ENCODE measurements at regions not wholly inside any gene's neighbourhood (a gene's known extent, or its start where the extent isn't known, plus 50 kb on each side); places are given as distances from the start of the nearest gene placed in this dataset.
"Not testable (repeated sequence)": the region's sequence is repeated elsewhere in the genome, so short reads cannot be mapped to it uniquely, and the experiment has no call there.

- no peak for DNase-seq
Measured at GRCh38 chr9:17846948-17847655, 268.2 kb downstream of the SH3GL2 start.

GRCh38 chr9:17847908-17848307, 269.0 kb downstream of the SH3GL2 start:
- DNase-seq: no peak

DNA sequence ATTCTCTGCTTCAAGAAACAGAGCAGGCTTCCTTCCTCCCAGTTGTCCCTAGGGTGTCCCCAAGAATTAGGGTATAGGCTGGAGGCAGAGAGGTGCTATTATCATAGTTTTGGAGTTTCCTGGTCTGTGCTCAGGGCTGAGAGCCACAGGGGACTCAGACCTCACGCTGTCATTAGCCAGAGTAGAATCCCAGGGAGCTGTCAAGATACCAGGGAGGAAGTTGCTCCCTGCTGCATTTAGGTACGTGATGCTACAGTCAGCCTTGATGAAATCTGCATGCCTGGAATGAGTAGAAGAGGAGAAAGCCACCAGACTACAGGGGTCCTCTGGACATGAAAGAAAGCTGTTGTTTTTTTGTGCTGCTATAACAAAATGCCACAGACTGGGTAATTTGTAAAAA, 273.2 kb downstream of the SH3GL2 start:
- DNase-seq: no peak

- DNase-seq: no peak
Measured at GRCh38 chr9:17854487-17854886, 275.6 kb downstream of the SH3GL2 start.

DNA sequence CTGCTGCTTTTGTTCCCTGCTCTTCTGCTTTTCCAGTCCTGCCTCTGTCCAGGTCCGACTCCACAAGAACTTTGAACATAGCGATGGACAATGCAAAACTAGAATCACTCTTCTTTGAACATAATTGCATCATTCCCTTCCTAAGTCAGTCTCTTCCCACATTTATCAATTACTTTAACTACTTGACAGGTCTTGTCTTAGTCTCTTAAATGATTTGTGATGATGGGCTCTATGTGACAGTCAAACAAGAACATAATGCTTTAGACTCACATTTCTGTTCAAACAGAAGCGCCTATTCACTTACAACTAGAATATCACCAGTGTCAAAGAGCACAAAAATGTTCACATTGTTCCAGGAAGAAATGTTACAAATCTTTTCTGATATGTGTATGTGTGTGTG, 278.1 kb downstream of the SH3GL2 start:
- DNase-seq: no peak

GRCh38 chr9:17859228-17859627, 280.4 kb downstream of the SH3GL2 start:
- DNase-seq: no peak

DNA sequence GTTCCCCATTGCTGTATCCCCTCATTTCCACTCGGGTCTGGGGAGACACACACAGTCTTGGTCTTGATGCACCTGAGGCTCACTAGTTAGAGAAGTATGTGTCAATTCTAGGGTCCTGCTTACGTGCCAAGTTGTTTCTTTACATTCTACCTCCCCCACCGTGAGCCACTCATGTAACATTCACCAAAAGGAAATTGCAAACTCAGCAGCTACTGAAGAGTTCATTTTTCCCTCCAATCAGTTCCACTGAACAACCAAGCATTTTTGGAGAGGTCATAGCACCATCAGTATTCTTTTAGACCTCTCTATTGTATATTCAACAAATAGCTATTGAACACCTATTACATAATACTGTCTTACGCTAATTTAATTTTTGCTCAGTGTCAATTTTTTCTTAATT, 281.1 kb downstream of the SH3GL2 start:
- no peak for DNase-seq

DNA sequence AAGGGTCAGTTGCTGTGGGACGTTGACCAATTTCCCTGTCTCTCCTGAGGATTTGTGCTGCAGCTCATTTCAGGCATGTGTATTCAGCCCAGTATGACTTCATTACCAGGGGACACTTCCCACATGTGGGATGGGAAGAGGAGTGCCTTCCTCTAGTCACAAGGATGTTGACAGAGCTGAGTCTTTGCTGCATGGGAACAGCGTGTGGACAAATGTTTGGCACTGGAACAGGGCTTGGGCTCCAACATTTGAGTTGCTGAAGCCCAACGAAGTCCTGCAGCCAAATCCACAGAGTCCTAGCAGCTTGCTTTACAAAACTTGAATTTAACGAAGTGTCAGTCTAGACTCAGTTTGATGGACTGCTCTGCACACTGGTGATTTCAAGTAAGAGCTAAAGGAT, 283.2 kb downstream of the SH3GL2 start:
- no peak for DNase-seq

GRCh38 chr9:17862629-17863028, 283.8 kb downstream of the SH3GL2 start:
- DNase-seq: no peak

GRCh38 chr9:17863213-17863883, 284.5 kb downstream of the SH3GL2 start:
- DNase-seq: no peak

- DNase-seq: no peak
Measured at GRCh38 chr9:17863924-17864323, 285.1 kb downstream of the SH3GL2 start.

GRCh38 chr9:17864951-17865350, 286.1 kb downstream of the SH3GL2 start:
- DNase-seq: no peak

GRCh38 chr9:17865881-17866280, 287.0 kb downstream of the SH3GL2 start:
- DNase-seq: no peak

DNA sequence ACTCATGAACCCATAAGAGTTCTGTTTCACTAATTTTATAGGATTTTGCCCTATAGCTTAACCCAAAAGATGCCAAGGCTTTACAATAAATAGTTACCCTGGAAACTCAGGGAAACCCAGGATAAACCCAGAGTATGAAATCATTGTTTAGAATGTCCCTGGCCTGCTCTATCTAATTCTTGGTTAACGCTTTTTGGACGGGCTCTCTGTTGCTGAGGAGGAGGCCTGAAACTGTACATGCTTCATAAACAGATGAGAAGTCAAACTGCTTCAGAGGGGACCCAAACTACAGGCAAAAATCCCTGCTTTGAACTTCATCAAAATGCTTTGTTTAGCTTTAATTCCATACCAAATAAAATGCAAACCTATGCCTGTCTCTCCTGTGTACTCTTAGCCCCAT, 291.9 kb downstream of the SH3GL2 start:
- DNase-seq: no peak

- no peak for DNase-seq
Measured at GRCh38 chr9:17871213-17871890, 292.5 kb downstream of the SH3GL2 start.

DNA sequence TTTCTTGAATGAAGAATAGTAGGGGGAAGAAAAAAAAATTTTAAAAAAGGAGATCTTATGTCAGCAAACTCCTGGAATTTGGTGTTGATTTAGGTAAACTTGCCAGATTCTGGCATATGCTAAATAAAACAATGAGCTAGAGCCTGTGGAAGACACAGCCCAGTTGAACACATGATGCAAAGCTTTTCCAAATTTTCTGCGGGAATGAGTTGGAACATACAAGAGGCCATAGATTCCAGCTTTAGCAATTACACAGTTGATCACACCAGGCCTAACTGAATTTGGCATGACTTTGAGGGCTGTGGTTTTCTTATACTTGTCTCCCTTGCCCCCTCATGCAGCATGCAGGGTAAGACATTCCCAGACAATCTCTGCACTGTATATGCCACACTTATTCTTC, 297.0 kb downstream of the SH3GL2 start:
- DNase-seq: no peak

DNA sequence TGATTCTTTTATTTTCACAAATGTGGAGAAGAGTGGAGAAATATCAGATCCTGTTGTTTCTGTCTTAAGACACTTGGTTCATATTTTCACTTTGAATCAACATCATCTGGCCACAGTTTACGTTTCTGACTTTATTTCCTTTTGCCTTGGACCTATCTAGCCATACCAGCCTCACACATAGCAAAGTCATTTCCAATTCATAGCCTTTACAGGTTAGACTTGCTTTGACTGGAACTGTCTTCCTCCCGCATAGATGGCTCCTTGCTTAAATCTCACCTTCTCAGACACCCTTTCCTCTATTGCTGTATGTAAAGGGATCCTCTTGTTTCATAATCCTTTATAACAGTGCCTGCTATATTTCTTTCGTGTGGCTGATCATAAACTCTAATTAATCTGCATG, 297.8 kb downstream of the SH3GL2 start:
- no peak for DNase-seq

DNA sequence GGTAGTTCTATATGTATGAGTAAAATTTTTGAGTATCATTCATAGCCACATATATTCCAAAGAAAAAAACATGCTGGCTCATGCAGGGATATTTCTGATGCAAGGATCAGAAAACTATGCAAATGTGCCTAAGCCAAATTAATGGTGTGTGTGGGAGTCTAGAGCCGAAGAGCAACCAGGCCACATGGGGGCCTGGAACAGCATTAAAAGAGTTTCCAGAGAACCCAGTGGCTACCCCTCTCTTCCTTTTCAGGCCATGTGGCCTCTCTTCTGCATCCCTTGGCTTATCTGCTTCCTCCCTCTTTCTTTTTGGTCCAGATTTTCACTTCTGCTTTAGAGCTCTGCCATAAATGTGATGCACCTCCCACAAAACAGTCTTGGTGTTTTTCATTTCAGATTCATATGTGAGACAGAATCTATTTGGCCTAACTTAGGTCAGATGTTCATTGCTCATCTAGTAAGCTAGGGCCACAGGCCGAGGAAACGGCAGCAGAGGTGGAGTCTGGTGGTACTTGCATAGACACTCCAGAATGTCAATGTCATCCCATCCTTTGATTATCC, 300.0 kb downstream of the SH3GL2 start:
- DNase-seq: no peak

DNA sequence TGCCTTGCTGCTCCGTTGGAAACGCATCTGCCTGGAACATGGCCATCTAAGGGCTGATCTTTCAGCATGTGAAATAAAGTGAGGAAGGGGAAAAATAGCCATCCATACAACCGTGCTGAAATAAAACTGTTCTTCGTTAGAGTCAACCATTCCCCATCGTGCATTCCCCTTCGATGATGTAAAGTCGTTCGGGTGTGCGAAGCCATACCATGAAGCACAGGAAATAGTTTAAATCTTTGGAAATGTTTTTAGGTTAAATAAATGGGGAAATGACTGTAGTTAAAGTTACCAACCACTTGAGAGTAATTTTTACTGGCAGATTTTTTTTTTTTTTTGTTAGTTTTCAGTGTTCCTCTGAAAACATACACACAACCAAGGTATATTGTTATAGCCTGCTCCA, 302.5 kb downstream of the SH3GL2 start:
- no peak for DNase-seq

- no peak for DNase-seq
Measured at GRCh38 chr9:17882688-17883594, 304.1 kb downstream of the SH3GL2 start.

DNA sequence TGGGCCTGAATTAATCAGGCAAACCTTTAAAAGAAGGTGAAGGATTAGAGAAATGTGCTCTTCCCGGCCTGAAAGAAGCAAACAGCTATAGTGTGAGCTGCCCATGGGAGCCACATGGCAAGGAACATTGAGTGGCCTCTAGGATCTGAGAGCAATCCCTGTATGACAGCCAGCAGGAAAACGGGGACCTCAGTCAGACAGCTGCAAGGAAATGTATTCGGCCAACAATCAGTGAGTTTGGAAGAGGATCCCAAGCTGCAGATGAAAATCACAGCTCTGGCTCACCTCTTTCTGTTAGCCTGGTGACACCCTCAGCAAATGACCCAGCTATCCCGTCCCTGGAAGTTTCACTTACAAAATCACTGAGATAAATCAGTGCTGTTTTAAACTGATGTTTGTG, 309.2 kb downstream of the SH3GL2 start:
- DNase-seq: no peak

DNA sequence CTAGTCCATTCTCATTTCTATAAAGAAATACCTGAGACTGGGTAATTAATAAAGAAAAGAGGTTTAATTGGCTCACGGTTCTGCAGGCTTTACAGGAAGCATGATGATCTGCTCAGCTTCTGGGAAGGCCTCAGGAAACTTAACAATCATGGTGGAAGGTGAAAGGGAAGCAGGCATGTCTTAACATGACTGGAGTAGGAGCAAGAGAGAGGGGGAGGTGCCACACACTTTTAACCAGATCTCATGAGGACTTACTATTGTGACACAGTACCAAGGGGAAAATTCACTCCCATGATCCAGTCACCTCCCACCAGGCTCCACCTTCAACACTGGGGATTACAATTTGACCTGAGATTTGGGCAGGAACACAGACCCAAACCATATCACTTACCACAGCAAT, 310.1 kb downstream of the SH3GL2 start:
- DNase-seq: not testable (repeated sequence)
